Keratinocyte (primary cell): ENCODE measurements at regions not wholly inside any gene's neighbourhood (a gene's known extent, or its start where the extent isn't known, plus 50 kb on each side); places are given as distances from the start of the nearest gene placed in this dataset.

Source experiments
- DNase-seq: peaks from one replicate; pipeline ENCODE4 v3.0.0-alpha.2; 2011; ENCODE audit warnings: low read depth, missing footprints, low spot score
- FAIRE-seq: peaks from 2 replicates; lab custom pipeline; 2011; peaks lifted over from hg19 to GRCh38; lab: Jason Lieb, UNC
- H2AFZ ChIP-seq: 2 replicates; pipeline ENCODE4 v1.6.0; 2012; ENCODE audit warnings: low read length, control low read depth, inconsistent platforms; ENCODE audit not compliant: control insufficient read depth
- H3K27ac ChIP-seq: 2 replicates; pipeline ENCODE4 v1.5.1; 2011; ENCODE audit warnings: low read length; ENCODE audit not compliant: control insufficient read depth, insufficient read depth
- H3K27me3 ChIP-seq: 3 replicates; pipeline ENCODE4 v1.6.0; 2011; ENCODE audit warnings: low read length; ENCODE audit not compliant: control insufficient read depth, insufficient read depth; ENCODE audit errors: extremely low read depth
- H3K36me3 ChIP-seq, 2 experiments: 2 replicates in 1 of 2; 3 replicates in 1 of 2; pipeline ENCODE4 v1.5.1; 2011; ENCODE audit warnings: low read length in 2 of 2, mild to moderate bottlenecking in 1 of 2; ENCODE audit not compliant: control insufficient read depth in 2 of 2, insufficient read depth in 2 of 2; ENCODE audit errors: extremely low read depth in 1 of 2
- H3K4me1 ChIP-seq: 3 replicates; pipeline ENCODE4 v1.5.1; 2011; ENCODE audit warnings: low read length; ENCODE audit not compliant: control insufficient read depth, insufficient read depth; ENCODE audit errors: extremely low read depth
- H3K4me2 ChIP-seq: 3 replicates; pipeline ENCODE4 v1.6.0; 2011; ENCODE audit warnings: low read depth, low read length; ENCODE audit not compliant: control insufficient read depth, insufficient read depth; ENCODE audit errors: extremely low read depth
- H3K4me3 ChIP-seq, 3 experiments: fragments of 200-600 bp in 1 of 3; sonication (generic) in 1 of 3; 2 replicates in 2 of 3; 3 replicates in 1 of 3; pipeline ENCODE4 v1.5.1; 2011 to 2016; ENCODE audit warnings: low read length in 3 of 3, mild to moderate bottlenecking in 3 of 3, control low read depth in 2 of 3, inconsistent platforms in 1 of 3, low read depth in 1 of 3, mixed read lengths in 1 of 3, mixed run types in 1 of 3, moderate library complexity in 1 of 3; ENCODE audit not compliant: control insufficient read depth in 2 of 3, insufficient read depth in 2 of 3; ENCODE audit errors: extremely low read depth in 1 of 3
- H3K79me2 ChIP-seq: 2 replicates; pipeline ENCODE4 v1.6.0; 2012; ENCODE audit warnings: low read length; ENCODE audit not compliant: control insufficient read depth, insufficient read depth
- H3K9ac ChIP-seq: 3 replicates; pipeline ENCODE4 v1.6.0; 2011; ENCODE audit warnings: low read length; ENCODE audit not compliant: control insufficient read depth, insufficient read depth; ENCODE audit errors: extremely low read depth
- H3K9me1 ChIP-seq: 3 replicates; pipeline ENCODE4 v1.6.0; 2011; ENCODE audit warnings: low read length; ENCODE audit not compliant: control insufficient read depth, insufficient read depth; ENCODE audit errors: extremely low read depth
- H3K9me3 ChIP-seq: 2 replicates; pipeline ENCODE4 v1.5.1; 2012; ENCODE audit warnings: low read depth, low read length; ENCODE audit not compliant: control insufficient read depth
- H4K20me1 ChIP-seq: 3 replicates; pipeline ENCODE4 v1.6.0; 2011; ENCODE audit warnings: low read length; ENCODE audit not compliant: control insufficient read depth, insufficient read depth; ENCODE audit errors: extremely low read depth
- EZH2 ChIP-seq: IDR thresholded peaks from one replicate; pipeline ENCODE4 v1.6.1; 2012; ENCODE audit warnings: inconsistent platforms, mild to moderate bottlenecking, low read length, moderate library complexity
- dilution Hi-C: fragments of 300-500 bp; cut with MboI; formaldehyde crosslinking; loops from one replicate; pipeline ENCODE4 v1.7.0; 2020; ENCODE audit warnings: low sequenced_read_pairs; ENCODE audit not compliant: extremely low pct_ligation_motif_present
- TF ChIP-seq, protein P1 (sequence below), 3 experiments: IDR thresholded peaks in 1 of 3; conservative IDR thresholded peaks in 1 of 3; optimal IDR thresholded peaks in 1 of 3; 2 replicates in 2 of 3; 3 replicates in 1 of 3; pipeline versions ENCODE3 to v1.5.1; 2011; ENCODE audit warnings: low read length in 3 of 3, mild to moderate bottlenecking in 3 of 3, moderate library complexity in 2 of 3, control low read depth in 1 of 3, inconsistent platforms in 1 of 3; ENCODE audit not compliant: insufficient read depth in 2 of 3; ENCODE audit errors: extremely low read depth in 1 of 3

DNA sequence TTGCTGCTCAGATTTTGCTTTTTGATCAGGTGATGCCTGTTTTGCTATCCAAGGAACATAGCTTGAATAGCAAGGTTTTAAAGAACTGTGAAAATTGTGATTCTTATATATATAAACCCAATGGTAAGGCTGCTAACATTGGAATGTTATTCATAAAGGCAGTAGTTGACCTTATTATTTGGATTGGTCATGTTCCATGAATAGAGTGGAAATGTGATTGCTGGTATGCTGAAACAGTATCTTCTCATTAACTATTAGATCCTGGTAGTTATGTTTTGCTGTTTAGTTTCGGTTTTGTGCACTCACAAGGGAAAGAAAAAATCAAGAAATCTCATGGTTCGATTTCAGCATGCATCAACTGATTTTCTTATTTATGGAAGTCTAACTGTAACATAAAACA lies 78.7 kb upstream of the NPHP3 start:
- H3K36me3 ChIP-seq: no peaks in the 10 kb centered on the region
- DNase-seq (no peak), FAIRE-seq (no peak)
- no peaks in the 10 kb centered on the region for H3K4me1 ChIP-seq
- H3K9me1 ChIP-seq: no peaks in the 10 kb centered on the region
- no peaks in the 10 kb centered on the region for H4K20me1 ChIP-seq
- dilution Hi-C loops: no loop called here
- no peak overlapping the region for H3K4me3 ChIP-seq
- H3K27me3 ChIP-seq: no peaks in the 10 kb centered on the region
- H3K27ac ChIP-seq: no peak overlapping the region
- H3K79me2 ChIP-seq: no peaks in the 10 kb centered on the region
- H3K4me2 ChIP-seq: no peak overlapping the region
- no peak overlapping the region for H3K9ac ChIP-seq
- TF ChIP-seq, protein P1, sequence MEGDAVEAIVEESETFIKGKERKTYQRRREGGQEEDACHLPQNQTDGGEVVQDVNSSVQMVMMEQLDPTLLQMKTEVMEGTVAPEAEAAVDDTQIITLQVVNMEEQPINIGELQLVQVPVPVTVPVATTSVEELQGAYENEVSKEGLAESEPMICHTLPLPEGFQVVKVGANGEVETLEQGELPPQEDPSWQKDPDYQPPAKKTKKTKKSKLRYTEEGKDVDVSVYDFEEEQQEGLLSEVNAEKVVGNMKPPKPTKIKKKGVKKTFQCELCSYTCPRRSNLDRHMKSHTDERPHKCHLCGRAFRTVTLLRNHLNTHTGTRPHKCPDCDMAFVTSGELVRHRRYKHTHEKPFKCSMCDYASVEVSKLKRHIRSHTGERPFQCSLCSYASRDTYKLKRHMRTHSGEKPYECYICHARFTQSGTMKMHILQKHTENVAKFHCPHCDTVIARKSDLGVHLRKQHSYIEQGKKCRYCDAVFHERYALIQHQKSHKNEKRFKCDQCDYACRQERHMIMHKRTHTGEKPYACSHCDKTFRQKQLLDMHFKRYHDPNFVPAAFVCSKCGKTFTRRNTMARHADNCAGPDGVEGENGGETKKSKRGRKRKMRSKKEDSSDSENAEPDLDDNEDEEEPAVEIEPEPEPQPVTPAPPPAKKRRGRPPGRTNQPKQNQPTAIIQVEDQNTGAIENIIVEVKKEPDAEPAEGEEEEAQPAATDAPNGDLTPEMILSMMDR (optimal IDR thresholded peaks at IDR 0.05 in 1 of 3, IDR thresholded peaks at IDR 0.05 in 1 of 3, conservative IDR thresholded peaks at IDR 0.05 in 1 of 3; ENCODE audit: extremely low read depth in 1 of 3, insufficient read depth in 2 of 3, low read length in 3 of 3): no peak
- no peak for TF ChIP-seq EZH2
- no peaks in the 10 kb centered on the region for H3K9me3 ChIP-seq
- no peak overlapping the region for H2AFZ ChIP-seq

DNA sequence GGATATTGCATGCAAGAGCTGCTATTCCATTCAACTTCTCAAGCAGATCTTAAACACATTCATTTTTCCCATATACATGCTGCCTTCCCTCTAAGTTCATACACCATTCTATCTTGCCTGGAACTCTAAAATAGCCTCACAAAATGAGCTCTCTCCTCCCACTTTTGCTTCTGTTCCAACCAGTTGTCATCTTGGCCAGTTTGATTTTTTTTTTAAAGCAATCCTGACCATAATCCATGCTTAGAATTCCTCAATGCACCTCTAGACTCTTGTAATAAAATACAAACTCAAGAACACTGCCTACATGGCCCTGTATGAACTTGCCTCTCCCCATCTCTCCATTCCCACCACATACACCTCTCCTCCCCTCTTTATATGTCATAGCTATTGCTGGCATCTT lies 68.6 kb upstream of the NPHP3 start:
- no peaks in the 10 kb centered on the region for H3K9me1 ChIP-seq
- TF ChIP-seq EZH2: no peak
- TF ChIP-seq, protein P1 (optimal IDR thresholded peaks at IDR 0.05 in 1 of 3, IDR thresholded peaks at IDR 0.05 in 1 of 3, conservative IDR thresholded peaks at IDR 0.05 in 1 of 3; ENCODE audit: extremely low read depth in 1 of 3, insufficient read depth in 2 of 3, low read length in 3 of 3): no peak
- H3K27me3 ChIP-seq: no peaks in the 10 kb centered on the region
- dilution Hi-C loops: no loop called here
- FAIRE-seq (no peak), DNase-seq (no peak)
- H3K9ac ChIP-seq: no peak overlapping the region
- H3K9me3 ChIP-seq: no peaks in the 10 kb centered on the region
- H3K27ac ChIP-seq: no peak overlapping the region
- no peaks in the 10 kb centered on the region for H3K4me1 ChIP-seq
- H4K20me1 ChIP-seq: no peaks in the 10 kb centered on the region
- H2AFZ ChIP-seq: no peak overlapping the region
- no peaks in the 10 kb centered on the region for H3K36me3 ChIP-seq
- no peak overlapping the region for H3K4me2 ChIP-seq
- H3K4me3 ChIP-seq: no peak overlapping the region
- H3K79me2 ChIP-seq: no peaks in the 10 kb centered on the region
